ENCODE measurements at regions not wholly inside any gene's neighbourhood (a gene's known extent, or its start where the extent isn't known, plus 50 kb on each side); places are given as distances from the start of the nearest gene placed in this dataset.
A peak's percentile ranks its signal among the peaks of the same experiment; 100 is the strongest.

DNA sequence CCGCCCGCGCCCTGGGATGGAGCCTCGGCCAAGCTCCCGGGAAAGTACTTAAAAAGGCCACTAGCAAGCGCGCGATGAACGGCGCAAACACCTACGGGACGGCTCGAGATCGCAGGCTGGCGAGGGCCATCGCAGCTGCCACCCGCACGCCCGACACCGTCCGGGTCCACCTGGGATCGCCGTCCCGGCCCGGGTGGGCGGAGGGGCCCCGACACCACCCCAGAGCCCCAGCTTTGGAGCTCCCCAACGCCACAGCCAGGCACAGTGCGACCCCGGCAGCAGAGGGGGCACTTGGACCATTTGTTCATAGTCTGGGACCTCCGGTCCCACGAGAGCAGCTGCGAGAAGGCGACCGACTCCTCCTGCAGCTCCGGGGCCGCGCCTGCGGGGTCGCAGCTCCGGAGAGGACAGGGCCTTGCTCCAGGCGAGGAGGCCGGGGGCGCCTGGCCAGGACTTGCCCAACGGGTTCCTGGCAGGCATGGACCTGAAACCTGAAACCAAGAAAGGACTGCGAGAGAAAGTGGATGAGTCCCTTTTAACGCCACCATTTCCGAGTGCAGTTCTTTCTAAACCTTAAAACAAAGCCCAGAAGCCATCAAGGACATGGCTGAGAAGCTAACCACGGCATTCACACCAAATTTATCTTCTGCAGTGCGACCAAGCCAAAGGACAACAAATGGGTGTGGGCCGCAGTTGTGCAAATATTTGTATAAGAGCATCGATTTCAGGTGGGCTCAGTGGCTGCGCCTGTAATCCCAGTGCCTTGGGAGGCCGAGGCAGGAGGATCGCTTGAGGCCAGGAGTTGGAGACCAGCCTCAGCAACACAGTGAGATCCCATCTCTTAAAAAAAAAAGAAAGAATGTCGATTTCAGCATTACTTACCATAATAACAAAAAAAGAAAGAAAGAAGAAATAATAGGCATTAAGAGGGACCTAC is 54.0 kb upstream of the IMP4 start (continued):
- no peak for TF ChIP-seq ZNF425 (CRISPR knock-in tag; conservative IDR thresholded peaks at IDR 0.05)
- TF ChIP-seq ZNF263 (CRISPR knock-in tag; IDR thresholded peaks at IDR 0.05; ENCODE audit: low read depth): no peak
- no peak for TF ChIP-seq E2F4 (CRISPR knock-in tag; IDR thresholded peaks at IDR 0.05; ENCODE audit: borderline replicate concordance, low read depth)
- TF ChIP-seq JAZF1 (CRISPR knock-in tag; IDR thresholded peaks at IDR 0.05): no peak
- peak; percentile 59 for TF ChIP-seq ZNF121 (CRISPR knock-in tag; IDR thresholded peaks at IDR 0.05)
- TF ChIP-seq ZMAT4 (CRISPR knock-in tag; IDR thresholded peaks at IDR 0.05): no peak
- TF ChIP-seq MAX (CRISPR knock-in tag; IDR thresholded peaks at IDR 0.05): peak; percentile 80
- no peak for TF ChIP-seq CBFB (CRISPR knock-in tag; IDR thresholded peaks at IDR 0.05; ENCODE audit: low read depth)
- no peak for TF ChIP-seq IRF2 (CRISPR knock-in tag; IDR thresholded peaks at IDR 0.05; ENCODE audit: borderline replicate concordance, low read depth)

GRCh38 chr2:130287656-130288026 is 55.1 kb upstream of the IMP4 start:
- ChIA-PET POLR2A (no interaction called here), CTCF (interaction anchor here (0.6 to 2.6 kb wide), 17 partner anchors 13 to 351 kb away, joined by 3 to 65 read pairs (median 10); partner anchors contain the start of genes IMP4 and SMPD4)
- Mint-ChIP-seq H3K4me1 (peaks cover 4% of the 10 kb centered on the region; the same call in 1 of the 2 replicates), H3K27ac (no peak overlapping the region), H3K36me3 (no peaks in the 10 kb centered on the region), H3K4me3 (no peak overlapping the region), H3K9me3 (no peaks in the 10 kb centered on the region), H3K27me3 (ENCODE audit: low read depth) (peaks cover 21% of the 10 kb centered on the region)
- no peak for TF ChIP-seq HMGA2 (CRISPR knock-in tag; IDR thresholded peaks at IDR 0.05)
- no peak for TF ChIP-seq ESRRA (CRISPR knock-in tag; IDR thresholded peaks at IDR 0.05; ENCODE audit: borderline replicate concordance)
- TF ChIP-seq ZNF121 (CRISPR knock-in tag; IDR thresholded peaks at IDR 0.05): no peak
- no peak for TF ChIP-seq E2F4 (CRISPR knock-in tag; IDR thresholded peaks at IDR 0.05; ENCODE audit: borderline replicate concordance, low read depth)
- no peak for TF ChIP-seq STAT6 (CRISPR knock-in tag; conservative IDR thresholded peaks at IDR 0.05; ENCODE audit: low read depth)
- TF ChIP-seq, protein P1, sequence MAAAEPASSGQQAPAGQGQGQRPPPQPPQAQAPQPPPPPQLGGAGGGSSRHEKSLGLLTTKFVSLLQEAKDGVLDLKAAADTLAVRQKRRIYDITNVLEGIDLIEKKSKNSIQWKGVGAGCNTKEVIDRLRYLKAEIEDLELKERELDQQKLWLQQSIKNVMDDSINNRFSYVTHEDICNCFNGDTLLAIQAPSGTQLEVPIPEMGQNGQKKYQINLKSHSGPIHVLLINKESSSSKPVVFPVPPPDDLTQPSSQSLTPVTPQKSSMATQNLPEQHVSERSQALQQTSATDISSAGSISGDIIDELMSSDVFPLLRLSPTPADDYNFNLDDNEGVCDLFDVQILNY (CRISPR knock-in tag; IDR thresholded peaks at IDR 0.05): no peak
- no peak for TF ChIP-seq PRDM15 (CRISPR knock-in tag; IDR thresholded peaks at IDR 0.05)
- no peak for TF ChIP-seq ATF2 (CRISPR knock-in tag; IDR thresholded peaks at IDR 0.05; ENCODE audit: borderline replicate concordance, low read depth)
- no peak for TF ChIP-seq NR3C1 (CRISPR knock-in tag; conservative IDR thresholded peaks at IDR 0.05; ENCODE audit: low read depth)
- no peak for TF ChIP-seq ZBTB21 (CRISPR knock-in tag; IDR thresholded peaks at IDR 0.05; ENCODE audit: borderline replicate concordance)
- no peak for TF ChIP-seq CDX4 (CRISPR knock-in tag; IDR thresholded peaks at IDR 0.05; ENCODE audit: borderline replicate concordance)
- ATAC-seq (no peak), DNase-seq (ENCODE audit: low spot score) (no peak)

All from WTC11 (cell line).